Panc1 (cell line): ENCODE measurements at regions not wholly inside any gene's neighbourhood (a gene's known extent, or its start where the extent isn't known, plus 50 kb on each side); places are given as distances from the start of the nearest gene placed in this dataset.

Experiments used
- POLR2AphosphoS5 ChIP-seq: IDR thresholded peaks from 2 replicates; pipeline ENCODE4 v1.6.1; 2012; ENCODE audit warnings: mild to moderate bottlenecking, low read depth, low read length, moderate library complexity
- SIN3A ChIP-seq: IDR thresholded peaks from 2 replicates; pipeline ENCODE4 v1.6.1; 2012; ENCODE audit warnings: low read depth, mild to moderate bottlenecking, low read length, moderate library complexity, borderline replicate concordance; ENCODE audit not compliant: insufficient read depth
- TCF7L2 ChIP-seq: IDR thresholded peaks from 2 replicates; pipeline ENCODE4 v1.6.1; 2011; ENCODE audit warnings: mild to moderate bottlenecking, low read depth, low read length, inconsistent platforms
- TF ChIP-seq, protein P1 (sequence below): fragments of 450-650 bp; IDR thresholded peaks from 2 replicates; pipeline ENCODE4 v1.5.1; 2017; ENCODE audit warnings: mild to moderate bottlenecking
- TF ChIP-seq, protein P2 (sequence below), 2 experiments: IDR thresholded peaks; 2 replicates each; pipeline ENCODE4 v1.6.1; 2011 to 2012; ENCODE audit warnings: low read depth in 2 of 2, control low read depth in 1 of 2, low read length in 1 of 2, mild to moderate bottlenecking in 1 of 2, moderate library complexity in 1 of 2; ENCODE audit not compliant: insufficient read depth in 1 of 2

DNA sequence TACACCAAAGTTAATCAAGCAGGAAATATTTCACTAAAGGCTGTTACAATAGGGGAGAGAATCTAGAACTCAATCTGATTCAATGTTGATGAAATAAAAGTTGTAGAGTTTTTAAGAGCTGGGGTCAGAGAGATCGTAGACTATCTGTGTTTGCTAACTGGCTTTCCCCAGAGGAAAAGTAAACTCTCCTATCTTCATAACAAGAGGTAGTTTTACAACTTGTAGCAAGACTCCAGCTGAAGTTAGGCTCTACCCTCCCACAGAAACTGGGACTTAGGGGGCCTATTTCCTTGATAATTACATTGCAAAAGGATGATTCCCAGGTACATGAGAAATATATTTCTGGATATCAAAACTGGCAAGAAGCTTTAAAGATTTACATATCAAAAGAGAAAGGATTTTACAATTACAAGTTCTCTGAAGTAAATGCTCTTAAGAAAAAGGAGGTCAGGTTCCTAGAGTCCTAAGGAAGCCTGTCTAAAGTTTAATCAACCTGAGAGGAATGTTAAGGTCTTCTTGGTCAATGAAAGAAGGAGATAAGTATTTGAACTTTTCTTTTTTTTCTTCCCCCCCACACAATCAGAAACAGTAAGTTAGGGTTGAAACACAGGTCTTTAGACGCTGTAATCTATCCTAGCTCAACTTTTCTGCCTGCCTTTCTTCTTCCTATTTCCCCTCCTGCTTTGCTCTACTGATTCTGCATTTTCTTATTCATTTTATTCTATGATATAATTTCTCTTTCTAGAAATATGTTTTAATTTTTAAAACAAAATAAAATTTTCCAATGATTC is 692.2 kb upstream of the LINC00305 start:
- TF ChIP-seq SIN3A (no peak), POLR2AphosphoS5 (no peak), TCF7L2 (no peak)
- TF ChIP-seq, protein P1, sequence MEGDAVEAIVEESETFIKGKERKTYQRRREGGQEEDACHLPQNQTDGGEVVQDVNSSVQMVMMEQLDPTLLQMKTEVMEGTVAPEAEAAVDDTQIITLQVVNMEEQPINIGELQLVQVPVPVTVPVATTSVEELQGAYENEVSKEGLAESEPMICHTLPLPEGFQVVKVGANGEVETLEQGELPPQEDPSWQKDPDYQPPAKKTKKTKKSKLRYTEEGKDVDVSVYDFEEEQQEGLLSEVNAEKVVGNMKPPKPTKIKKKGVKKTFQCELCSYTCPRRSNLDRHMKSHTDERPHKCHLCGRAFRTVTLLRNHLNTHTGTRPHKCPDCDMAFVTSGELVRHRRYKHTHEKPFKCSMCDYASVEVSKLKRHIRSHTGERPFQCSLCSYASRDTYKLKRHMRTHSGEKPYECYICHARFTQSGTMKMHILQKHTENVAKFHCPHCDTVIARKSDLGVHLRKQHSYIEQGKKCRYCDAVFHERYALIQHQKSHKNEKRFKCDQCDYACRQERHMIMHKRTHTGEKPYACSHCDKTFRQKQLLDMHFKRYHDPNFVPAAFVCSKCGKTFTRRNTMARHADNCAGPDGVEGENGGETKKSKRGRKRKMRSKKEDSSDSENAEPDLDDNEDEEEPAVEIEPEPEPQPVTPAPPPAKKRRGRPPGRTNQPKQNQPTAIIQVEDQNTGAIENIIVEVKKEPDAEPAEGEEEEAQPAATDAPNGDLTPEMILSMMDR, result no peak
- TF ChIP-seq, protein P2, sequence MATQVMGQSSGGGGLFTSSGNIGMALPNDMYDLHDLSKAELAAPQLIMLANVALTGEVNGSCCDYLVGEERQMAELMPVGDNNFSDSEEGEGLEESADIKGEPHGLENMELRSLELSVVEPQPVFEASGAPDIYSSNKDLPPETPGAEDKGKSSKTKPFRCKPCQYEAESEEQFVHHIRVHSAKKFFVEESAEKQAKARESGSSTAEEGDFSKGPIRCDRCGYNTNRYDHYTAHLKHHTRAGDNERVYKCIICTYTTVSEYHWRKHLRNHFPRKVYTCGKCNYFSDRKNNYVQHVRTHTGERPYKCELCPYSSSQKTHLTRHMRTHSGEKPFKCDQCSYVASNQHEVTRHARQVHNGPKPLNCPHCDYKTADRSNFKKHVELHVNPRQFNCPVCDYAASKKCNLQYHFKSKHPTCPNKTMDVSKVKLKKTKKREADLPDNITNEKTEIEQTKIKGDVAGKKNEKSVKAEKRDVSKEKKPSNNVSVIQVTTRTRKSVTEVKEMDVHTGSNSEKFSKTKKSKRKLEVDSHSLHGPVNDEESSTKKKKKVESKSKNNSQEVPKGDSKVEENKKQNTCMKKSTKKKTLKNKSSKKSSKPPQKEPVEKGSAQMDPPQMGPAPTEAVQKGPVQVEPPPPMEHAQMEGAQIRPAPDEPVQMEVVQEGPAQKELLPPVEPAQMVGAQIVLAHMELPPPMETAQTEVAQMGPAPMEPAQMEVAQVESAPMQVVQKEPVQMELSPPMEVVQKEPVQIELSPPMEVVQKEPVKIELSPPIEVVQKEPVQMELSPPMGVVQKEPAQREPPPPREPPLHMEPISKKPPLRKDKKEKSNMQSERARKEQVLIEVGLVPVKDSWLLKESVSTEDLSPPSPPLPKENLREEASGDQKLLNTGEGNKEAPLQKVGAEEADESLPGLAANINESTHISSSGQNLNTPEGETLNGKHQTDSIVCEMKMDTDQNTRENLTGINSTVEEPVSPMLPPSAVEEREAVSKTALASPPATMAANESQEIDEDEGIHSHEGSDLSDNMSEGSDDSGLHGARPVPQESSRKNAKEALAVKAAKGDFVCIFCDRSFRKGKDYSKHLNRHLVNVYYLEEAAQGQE (IDR thresholded peaks at IDR 0.05; ENCODE audit: insufficient read depth in 1 of 2, low read depth in 2 of 2, low read length in 1 of 2), result no peak
